ENCODE measurements at regions not wholly inside any gene's neighbourhood (a gene's known extent, or its start where the extent isn't known, plus 50 kb on each side); places are given as distances from the start of the nearest gene placed in this dataset.

DNA sequence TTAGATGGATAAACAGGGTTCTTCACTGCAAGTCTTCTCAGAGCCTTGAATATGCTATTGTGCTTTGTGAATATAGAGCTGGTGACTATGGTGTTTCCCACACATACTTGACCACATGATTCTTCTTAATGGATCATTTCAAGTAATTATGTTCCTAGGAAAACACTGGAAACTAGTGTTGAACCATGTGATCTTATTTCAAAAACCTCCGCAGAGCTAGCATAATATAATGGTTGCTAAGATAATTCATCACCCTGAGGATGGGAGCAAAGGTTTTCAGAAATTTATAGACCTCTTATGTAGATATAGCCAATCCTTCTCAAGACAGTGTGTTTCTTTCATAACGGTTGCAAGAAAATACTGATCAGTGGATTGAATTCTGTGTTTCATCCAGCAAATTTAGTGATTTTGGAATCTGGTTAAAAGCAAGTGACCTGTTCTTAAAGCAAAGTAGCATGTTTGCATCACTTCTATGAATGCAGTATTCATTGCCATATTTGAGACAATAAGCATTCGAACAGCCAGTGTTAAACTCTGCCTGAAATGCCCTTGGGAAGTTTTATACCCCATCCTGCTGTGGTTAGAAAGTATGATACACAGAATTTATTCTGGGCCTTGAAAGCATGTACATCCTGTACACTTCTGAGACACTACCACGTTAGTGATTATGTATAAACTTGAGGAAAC lies 341.0 kb upstream of the E2F7 start:
- Histone ChIP-seq H3K9ac (ENCODE audit: low read depth, low read length) (no peak overlapping the region), H3K23ac (ENCODE audit: low read depth, low read length) (no peak overlapping the region), H2BK20ac (ENCODE audit: low read depth, low read length) (no peak overlapping the region), H3K4ac (ENCODE audit: low read depth, low read length) (no peak overlapping the region), H3K18ac (ENCODE audit: low read depth, low read length) (no peak overlapping the region), H2AK5ac (ENCODE audit: low read depth, low read length) (no peak overlapping the region), H4K5ac (ENCODE audit: low read depth, low read length) (no peak overlapping the region), H3K4me3 (ENCODE audit: insufficient read depth, low read depth, low read length) (no peak overlapping the region), H3K14ac (replicated peaks; ENCODE audit: low read depth, low read length) (no peak overlapping the region), H3K36me3 (ENCODE audit: control insufficient read depth, insufficient read depth, low read length) (no peaks in the 10 kb centered on the region), H3K4me1 (ENCODE audit: control insufficient read depth, insufficient read depth, low read length) (no peaks in the 10 kb centered on the region), H3K79me1 (ENCODE audit: low read depth in 1 of 2, low read length in 2 of 2) (no peaks in the 10 kb centered on the region), H2BK5ac (ENCODE audit: low read depth, low read length, poor library complexity, severe bottlenecking) (no peak overlapping the region), H4K20me1 (ENCODE audit: insufficient read depth, low read length) (no peaks in the 10 kb centered on the region), H4K8ac (ENCODE audit: low read depth in 2 of 2, low read length in 2 of 2) (no peak overlapping the region), H3K9me1 (ENCODE audit: insufficient read depth, low read length) (no peaks in the 10 kb centered on the region), H3K27me3 (ENCODE audit: control insufficient read depth, insufficient read depth, low read length) (no peaks in the 10 kb centered on the region; the same call in 1 of the 2 replicates), H2BK120ac (ENCODE audit: low read depth, low read length) (no peak overlapping the region), H2AFZ (replicated peaks; ENCODE audit: low read length, poor library complexity) (no peak overlapping the region), H3K27ac (ENCODE audit: insufficient read depth, low read length) (no peak overlapping the region), H2BK15ac (ENCODE audit: low read depth, low read length) (no peak overlapping the region), H2AK9ac (replicated peaks; ENCODE audit: low read depth, low read length, poor library complexity) (no peak overlapping the region), H3K56ac (ENCODE audit: extremely low read depth, insufficient read depth, low read length) (no peak overlapping the region), H3K4me2 (ENCODE audit: low read depth, low read length) (no peak overlapping the region), H3K9me3 (ENCODE audit: control insufficient read depth, insufficient read depth, low read length) (no peaks in the 10 kb centered on the region), H4K91ac (ENCODE audit: insufficient read depth, low read depth, low read length) (no peak overlapping the region)
- in situ Hi-C loops (cut with MboI; ENCODE audit: low sequenced_read_pairs) = no loop called here
- DNase-seq = no peak
- BruUV-seq (replicated peaks) = no TSS peak
- ATAC-seq (ENCODE audit: low read depth) = no peak
- WGBS, 2 experiments (ENCODE audit: extremely low coverage in 2 of 2, insufficient read length in 1 of 2) = no CpG with 5 or more reads among the region's 4 CpGs
- intact Hi-C loops (cut with micrococcal nuclease) = no loop called here
- TF ChIP-seq MXI1 (IDR thresholded peaks at IDR 0.05; ENCODE audit: borderline replicate concordance, low read depth, low read length) = no peak
- ChIA-PET POLR2A (ENCODE audit: unreplicated experiment) (no interaction called here), CTCF (no interaction called here)
- dilution Hi-C loops (cut with HindIII; ENCODE audit: low sequenced_read_pairs, unreplicated experiment) = no loop called here

All from IMR-90 (cell line).